LNCaP clone FGC (cell line): ENCODE measurements at regions not wholly inside any gene's neighbourhood (a gene's known extent, or its start where the extent isn't known, plus 50 kb on each side); places are given as distances from the start of the nearest gene placed in this dataset.

Experiments used
- DNase-seq: peaks from one replicate; pipeline ENCODE4 v3.0.0-alpha.2; 2011; ENCODE audit warnings: low read depth
- H3K4me3 ChIP-seq: 2 replicates; pipeline ENCODE4 v1.5.1; 2011; ENCODE audit warnings: mild to moderate bottlenecking, low read depth, low read length, control low read depth
- CTCF ChIP-seq: IDR thresholded peaks from 2 replicates; pipeline ENCODE4 v1.5.1; 2012; ENCODE audit warnings: mild to moderate bottlenecking; ENCODE audit not compliant: control insufficient read depth, insufficient read depth; ENCODE audit errors: extremely low read depth

GRCh38 chr13:99792079-99792921 lies 179.3 kb downstream of the ZIC5 start:
- no peak for TF ChIP-seq CTCF
- no peak for DNase-seq
- H3K4me3 ChIP-seq, result no peak overlapping the region

- H3K4me3 ChIP-seq, result no peak overlapping the region
Measured at GRCh38 chr13:99782669-99783068, 188.9 kb downstream of the ZIC5 start.

GRCh38 chr13:99778500-99778899 lies 193.1 kb downstream of the ZIC5 start:
- no peak for TF ChIP-seq CTCF
- H3K4me3 ChIP-seq, result no peak overlapping the region
- no peak for DNase-seq

More at GRCh38 chr13:99782669-99783068, 188.9 kb downstream of the ZIC5 start:
- no peak for DNase-seq
- no peak for TF ChIP-seq CTCF

- TF ChIP-seq CTCF, result no peak
- no peak for DNase-seq
Measured at GRCh38 chr13:99777873-99778272, 193.7 kb downstream of the ZIC5 start.

GRCh38 chr13:99774644-99775043 lies 196.9 kb downstream of the ZIC5 start:
- H3K4me3 ChIP-seq, result no peak overlapping the region
- DNase-seq, result peak; percentile 79
- no peak for TF ChIP-seq CTCF

More at GRCh38 chr13:99777873-99778272, 193.7 kb downstream of the ZIC5 start:
- H3K4me3 ChIP-seq, result no peak overlapping the region

- H3K4me3 ChIP-seq, result no peak overlapping the region
- DNase-seq, result no peak
- no peak for TF ChIP-seq CTCF
Measured at GRCh38 chr13:99768986-99769385, 202.6 kb downstream of the ZIC5 start.

GRCh38 chr13:99766641-99767045 lies 204.9 kb downstream of the ZIC5 start:
- H3K4me3 ChIP-seq, result no peak overlapping the region
- peak; percentile 11 for DNase-seq
- TF ChIP-seq CTCF, result peak; percentile 58
